HCT116 (cell line): ENCODE measurements at regions not wholly inside any gene's neighbourhood (a gene's known extent, or its start where the extent isn't known, plus 50 kb on each side); places are given as distances from the start of the nearest gene placed in this dataset.

Experiments used
- ATAC-seq: fragments of 200-7000 bp; cut with Tn5 transposase; 2 replicates; pipeline ENCODE4 v1.9.1; 2020; ENCODE audit warnings: mild to moderate bottlenecking, moderate library complexity
- BruUV-seq: library from RNA; stranded (reverse); fragments of 400-500 nt; replicated peaks from 2 replicates; lab custom pipeline; 2021; lab: Mats Ljungman, UMichigan
- CTCF ChIA-PET: fragments of 300-600 bp; sonication (Branson Sonifier 250); formaldehyde crosslinking; loops from one replicate; lab custom pipeline; 2021; ENCODE audit warnings: antibody characterized with exemption; lab: Charles Lee
- POLR2A ChIA-PET: fragments of 300-600, 350-600 bp; sonication (Branson Sonifier 250); formaldehyde crosslinking; loops from one replicate; lab custom pipeline; 2021; ENCODE audit warnings: antibody characterized with exemption; lab: Charles Lee
- RAD21 ChIA-PET, 2 experiments: fragments of 300-600 bp; sonication (Branson Sonifier 250); formaldehyde crosslinking; loops; one replicate each; lab custom pipeline; 2023; ENCODE audit warnings: low total read pairs in 2 of 2; ENCODE audit not compliant: uncharacterized antibody in 2 of 2, unreplicated experiment in 2 of 2, low non-redundant PET in 1 of 2; lab: Charles Lee
- DNase-seq: peaks from one replicate; pipeline ENCODE4 v3.0.0-alpha.2; 2010; ENCODE audit warnings: low read depth, low spot score
- H2AFZ ChIP-seq: fragments of 200-600 bp; shearing (Covaris generic), sonication (generic); 2 replicates; pipeline ENCODE4 v1.6.1; 2017; ENCODE audit warnings: low read depth, mixed run types, mixed read lengths, antibody characterized with exemption, low read length; ENCODE audit not compliant: poor library complexity, severe bottlenecking
- H3K27ac ChIP-seq: 2 replicates; pipeline ENCODE4 v1.5.1; 2012; ENCODE audit warnings: low read depth, low read length
- H3K27me3 ChIP-seq: fragments of 200-600 bp; sonication (generic); 2 replicates; pipeline ENCODE4 v1.6.1; 2016; ENCODE audit warnings: mixed run types, low read length, mixed read lengths; ENCODE audit not compliant: insufficient read depth
- H3K36me3 ChIP-seq, 2 experiments: fragments of 200-500 bp in 1 of 2; fragments of 200-600 bp in 1 of 2; sonication (Bioruptor generic) in 1 of 2; sonication (generic) in 1 of 2; 2 replicates each; pipeline versions ENCODE4 v1.5.1 to v1.6.1; 2014 to 2016; ENCODE audit warnings: low read length in 2 of 2, inconsistent platforms in 1 of 2, mixed read lengths in 1 of 2, mixed run types in 1 of 2; ENCODE audit not compliant: insufficient read depth in 2 of 2, control insufficient read depth in 1 of 2
- H3K4me1 ChIP-seq, 2 experiments: fragments of 200-600 bp in 1 of 2; sonication (generic) in 1 of 2; 2 replicates each; pipeline versions ENCODE4 v1.5.1 to v1.6.1; 2012 to 2017; ENCODE audit warnings: low read length in 2 of 2, inconsistent platforms in 1 of 2, mild to moderate bottlenecking in 1 of 2, mixed read lengths in 1 of 2, mixed run types in 1 of 2, moderate library complexity in 1 of 2; ENCODE audit not compliant: insufficient read depth in 2 of 2, control insufficient read depth in 1 of 2
- H3K4me2 ChIP-seq: fragments of 200-600 bp; sonication (generic); 2 replicates; pipeline ENCODE4 v1.6.1; 2017; ENCODE audit warnings: mixed run types, low read length, mixed read lengths
- H3K4me3 ChIP-seq, 2 experiments: fragments of 200-600 bp in 1 of 2; sonication (generic) in 1 of 2; replicated peaks in 1 of 2; 2 replicates each; pipeline ENCODE4 v1.5.1; 2011 to 2016; ENCODE audit warnings: low read length in 2 of 2, control low read depth in 1 of 2, low read depth in 1 of 2, mild to moderate bottlenecking in 1 of 2, mixed read lengths in 1 of 2, mixed run types in 1 of 2
- H3K79me2 ChIP-seq: fragments of 200-600 bp; sonication (generic); 2 replicates; pipeline ENCODE4 v1.6.1; 2017; ENCODE audit warnings: mild to moderate bottlenecking, mixed run types, low read length, moderate library complexity, mixed read lengths; ENCODE audit not compliant: insufficient read depth
- H3K9ac ChIP-seq: fragments of 200-600 bp; sonication (generic); 2 replicates; pipeline ENCODE4 v1.6.1; 2016; ENCODE audit warnings: low read length, mixed read lengths
- H3K9me2 ChIP-seq: fragments of 200-600 bp; sonication (generic), shearing (Covaris generic); 2 replicates; pipeline ENCODE4 v1.6.1; 2017; ENCODE audit warnings: mixed run types, mild to moderate bottlenecking, moderate library complexity; ENCODE audit not compliant: insufficient read depth
- H3K9me3 ChIP-seq, 2 experiments: fragments of 200-500 bp in 1 of 2; fragments of 200-600 bp in 1 of 2; sonication (Bioruptor generic) in 1 of 2; sonication (generic) in 1 of 2; 2 replicates each; pipeline ENCODE4 v1.6.1; 2014 to 2017; ENCODE audit warnings: low read length in 2 of 2, mixed read lengths in 2 of 2, inconsistent platforms in 1 of 2, low read depth in 1 of 2, mild to moderate bottlenecking in 1 of 2, mixed run types in 1 of 2, moderate library complexity in 1 of 2; ENCODE audit not compliant: control insufficient read depth in 1 of 2, insufficient read depth in 1 of 2
- H4K20me1 ChIP-seq: fragments of 200-600 bp; sonication (generic), shearing (Covaris generic); 2 replicates; pipeline ENCODE4 v1.6.1; 2017; ENCODE audit warnings: mixed run types, mild to moderate bottlenecking, moderate library complexity; ENCODE audit not compliant: insufficient read depth
- CEBPB ChIP-seq: IDR thresholded peaks from 2 replicates; pipeline ENCODE4 v1.6.1; 2012; ENCODE audit warnings: low read depth
- EGR1 ChIP-seq: IDR thresholded peaks from 2 replicates; pipeline ENCODE4 v1.6.1; 2012; ENCODE audit warnings: low read depth
- ELF1 ChIP-seq: IDR thresholded peaks from 2 replicates; pipeline ENCODE4 v1.6.1; 2012; ENCODE audit warnings: low read depth, borderline replicate concordance
- EZH2 ChIP-seq: fragments of 200-600 bp; sonication (generic); IDR thresholded peaks from 2 replicates; pipeline ENCODE4 v1.6.1; 2017; ENCODE audit warnings: antibody characterized with exemption, mixed run types
- EZH2phosphoT487 ChIP-seq: fragments of 200-600 bp; IDR thresholded peaks from 2 replicates; pipeline ENCODE4 v1.6.1; 2018; ENCODE audit warnings: antibody characterized with exemption, borderline replicate concordance
- FOSL1 ChIP-seq: IDR thresholded peaks from 2 replicates; pipeline ENCODE4 v1.6.1; 2012; ENCODE audit warnings: low read depth
- POLR2A ChIP-seq: IDR thresholded peaks from 2 replicates; pipeline ENCODE4 v1.7.0; 2011; ENCODE audit warnings: borderline replicate concordance; ENCODE audit not compliant: insufficient read depth, insufficient read length; ENCODE audit errors: extremely low read depth
- POLR2AphosphoS5 ChIP-seq: IDR thresholded peaks from 2 replicates; pipeline ENCODE4 v1.6.1; 2011; ENCODE audit warnings: mild to moderate bottlenecking, low read depth, low read length, moderate library complexity
- SIN3A ChIP-seq: IDR thresholded peaks from 2 replicates; pipeline ENCODE4 v1.6.1; 2012; ENCODE audit warnings: low read depth
- SP1 ChIP-seq: IDR thresholded peaks from 2 replicates; pipeline ENCODE4 v1.6.1; 2012; ENCODE audit warnings: low read depth
- SRF ChIP-seq: IDR thresholded peaks from 2 replicates; pipeline ENCODE4 v1.6.1; 2012; ENCODE audit warnings: low read depth
- TCF7L2 ChIP-seq: IDR thresholded peaks from 2 replicates; pipeline ENCODE4 v1.7.0; 2011; ENCODE audit warnings: borderline replicate concordance, inconsistent platforms; ENCODE audit not compliant: insufficient read depth, insufficient read length; ENCODE audit errors: extremely low read depth
- YY1 ChIP-seq: IDR thresholded peaks from 2 replicates; pipeline ENCODE4 v1.6.1; 2011; ENCODE audit warnings: low read length, low read depth, moderate library complexity, mild to moderate bottlenecking; ENCODE audit not compliant: insufficient replicate concordance; ENCODE audit errors: extremely low read depth
- ZFX ChIP-seq: fragments of 450-650 bp; IDR thresholded peaks from 2 replicates; pipeline ENCODE4 v1.6.1; 2017
- ZNF274 ChIP-seq: fragments of 200-500 bp; sonication (Bioruptor generic); IDR thresholded peaks from 2 replicates; pipeline ENCODE4 v1.6.1; 2014; ENCODE audit warnings: mild to moderate bottlenecking, low read depth, low read length, inconsistent platforms
- intact Hi-C: fragments of 100-400 bp; cut with micrococcal nuclease; formaldehyde crosslinking; loops from 2 replicates; pipeline ENCODE4 v1.10.0; 2022
- TF ChIP-seq, protein P1 (sequence below): IDR thresholded peaks from 2 replicates; pipeline ENCODE4 v1.6.1; 2012; ENCODE audit warnings: low read depth
- TF ChIP-seq, protein P2 (sequence below): IDR thresholded peaks from 2 replicates; pipeline ENCODE4 v1.6.1; 2012
- TF ChIP-seq, protein P3 (sequence below), 3 experiments: fragments of 200-600 bp in 1 of 3; sonication (generic) in 1 of 3; IDR thresholded peaks in 2 of 3; conservative IDR thresholded peaks in 1 of 3; 2 replicates each; pipeline ENCODE4 v1.5.1; 2012 to 2017; ENCODE audit warnings: low read depth in 2 of 3, low read length in 2 of 3, antibody characterized with exemption in 1 of 3, borderline replicate concordance in 1 of 3, control low read depth in 1 of 3, mild to moderate bottlenecking in 1 of 3, mixed read lengths in 1 of 3, mixed run types in 1 of 3, moderate library complexity in 1 of 3; ENCODE audit not compliant: insufficient read depth in 1 of 3
- TF ChIP-seq, protein P4 (sequence below): IDR thresholded peaks from 2 replicates; pipeline ENCODE4 v1.6.1; 2011; ENCODE audit warnings: mild to moderate bottlenecking, low read length, moderate library complexity; ENCODE audit not compliant: insufficient replicate concordance; ENCODE audit errors: extremely low read depth
- TF ChIP-seq, protein P5 (sequence below): IDR thresholded peaks from 2 replicates; pipeline ENCODE4 v1.6.1; 2012

DNA sequence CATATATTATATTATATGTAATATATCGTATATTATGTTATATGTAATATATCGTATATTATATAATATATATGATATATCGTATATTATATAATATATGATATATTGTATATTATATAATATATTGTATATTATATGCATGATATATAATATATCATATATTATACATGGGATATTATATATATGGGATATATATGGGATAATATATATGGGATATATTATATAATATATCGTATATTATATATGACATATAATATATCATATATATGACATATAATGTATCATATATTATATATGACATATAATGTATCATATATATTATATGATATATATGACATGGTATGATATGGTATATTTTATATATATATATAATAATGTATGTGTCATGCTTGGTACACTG, 79.5 kb upstream of the CALM2 start:
- intact Hi-C loops, result no loop called here
- H2AFZ ChIP-seq, result no peak overlapping the region
- no peaks in the 10 kb centered on the region for H3K9me3 ChIP-seq
- CTCF ChIA-PET, result no interaction called here
- H3K27ac ChIP-seq, result no peak overlapping the region
- H3K36me3 ChIP-seq, result no peaks in the 10 kb centered on the region
- H3K4me3 ChIP-seq, result no peak overlapping the region
- H3K4me2 ChIP-seq, result no peak overlapping the region
- DNase-seq (no peak), ATAC-seq (no peak)
- BruUV-seq, result no TSS peak
- POLR2A ChIA-PET, result no interaction called here
- H3K9ac ChIP-seq, result no peak overlapping the region
- H3K9me2 ChIP-seq, result no peaks in the 10 kb centered on the region
- TF ChIP-seq FOSL1 (no peak), SRF (no peak), ELF1 (no peak), ZNF274 (no peak), EZH2 (no peak), CEBPB (no peak), TCF7L2 (no peak), EZH2phosphoT487 (no peak), YY1 (no peak), SP1 (no peak), EGR1 (no peak), SIN3A (no peak), ZFX (no peak), POLR2A (no peak), POLR2AphosphoS5 (no peak)
- TF ChIP-seq, protein P1, sequence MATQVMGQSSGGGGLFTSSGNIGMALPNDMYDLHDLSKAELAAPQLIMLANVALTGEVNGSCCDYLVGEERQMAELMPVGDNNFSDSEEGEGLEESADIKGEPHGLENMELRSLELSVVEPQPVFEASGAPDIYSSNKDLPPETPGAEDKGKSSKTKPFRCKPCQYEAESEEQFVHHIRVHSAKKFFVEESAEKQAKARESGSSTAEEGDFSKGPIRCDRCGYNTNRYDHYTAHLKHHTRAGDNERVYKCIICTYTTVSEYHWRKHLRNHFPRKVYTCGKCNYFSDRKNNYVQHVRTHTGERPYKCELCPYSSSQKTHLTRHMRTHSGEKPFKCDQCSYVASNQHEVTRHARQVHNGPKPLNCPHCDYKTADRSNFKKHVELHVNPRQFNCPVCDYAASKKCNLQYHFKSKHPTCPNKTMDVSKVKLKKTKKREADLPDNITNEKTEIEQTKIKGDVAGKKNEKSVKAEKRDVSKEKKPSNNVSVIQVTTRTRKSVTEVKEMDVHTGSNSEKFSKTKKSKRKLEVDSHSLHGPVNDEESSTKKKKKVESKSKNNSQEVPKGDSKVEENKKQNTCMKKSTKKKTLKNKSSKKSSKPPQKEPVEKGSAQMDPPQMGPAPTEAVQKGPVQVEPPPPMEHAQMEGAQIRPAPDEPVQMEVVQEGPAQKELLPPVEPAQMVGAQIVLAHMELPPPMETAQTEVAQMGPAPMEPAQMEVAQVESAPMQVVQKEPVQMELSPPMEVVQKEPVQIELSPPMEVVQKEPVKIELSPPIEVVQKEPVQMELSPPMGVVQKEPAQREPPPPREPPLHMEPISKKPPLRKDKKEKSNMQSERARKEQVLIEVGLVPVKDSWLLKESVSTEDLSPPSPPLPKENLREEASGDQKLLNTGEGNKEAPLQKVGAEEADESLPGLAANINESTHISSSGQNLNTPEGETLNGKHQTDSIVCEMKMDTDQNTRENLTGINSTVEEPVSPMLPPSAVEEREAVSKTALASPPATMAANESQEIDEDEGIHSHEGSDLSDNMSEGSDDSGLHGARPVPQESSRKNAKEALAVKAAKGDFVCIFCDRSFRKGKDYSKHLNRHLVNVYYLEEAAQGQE, result no peak
- TF ChIP-seq, protein P2, sequence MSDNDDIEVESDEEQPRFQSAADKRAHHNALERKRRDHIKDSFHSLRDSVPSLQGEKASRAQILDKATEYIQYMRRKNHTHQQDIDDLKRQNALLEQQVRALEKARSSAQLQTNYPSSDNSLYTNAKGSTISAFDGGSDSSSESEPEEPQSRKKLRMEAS, result no peak
- TF ChIP-seq, protein P3, sequence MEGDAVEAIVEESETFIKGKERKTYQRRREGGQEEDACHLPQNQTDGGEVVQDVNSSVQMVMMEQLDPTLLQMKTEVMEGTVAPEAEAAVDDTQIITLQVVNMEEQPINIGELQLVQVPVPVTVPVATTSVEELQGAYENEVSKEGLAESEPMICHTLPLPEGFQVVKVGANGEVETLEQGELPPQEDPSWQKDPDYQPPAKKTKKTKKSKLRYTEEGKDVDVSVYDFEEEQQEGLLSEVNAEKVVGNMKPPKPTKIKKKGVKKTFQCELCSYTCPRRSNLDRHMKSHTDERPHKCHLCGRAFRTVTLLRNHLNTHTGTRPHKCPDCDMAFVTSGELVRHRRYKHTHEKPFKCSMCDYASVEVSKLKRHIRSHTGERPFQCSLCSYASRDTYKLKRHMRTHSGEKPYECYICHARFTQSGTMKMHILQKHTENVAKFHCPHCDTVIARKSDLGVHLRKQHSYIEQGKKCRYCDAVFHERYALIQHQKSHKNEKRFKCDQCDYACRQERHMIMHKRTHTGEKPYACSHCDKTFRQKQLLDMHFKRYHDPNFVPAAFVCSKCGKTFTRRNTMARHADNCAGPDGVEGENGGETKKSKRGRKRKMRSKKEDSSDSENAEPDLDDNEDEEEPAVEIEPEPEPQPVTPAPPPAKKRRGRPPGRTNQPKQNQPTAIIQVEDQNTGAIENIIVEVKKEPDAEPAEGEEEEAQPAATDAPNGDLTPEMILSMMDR (IDR thresholded peaks at IDR 0.05 in 2 of 3, conservative IDR thresholded peaks at IDR 0.05 in 1 of 3; ENCODE audit: borderline replicate concordance in 1 of 3, insufficient read depth in 1 of 3, low read depth in 2 of 3, low read length in 2 of 3), result no peak
- TF ChIP-seq, protein P4, sequence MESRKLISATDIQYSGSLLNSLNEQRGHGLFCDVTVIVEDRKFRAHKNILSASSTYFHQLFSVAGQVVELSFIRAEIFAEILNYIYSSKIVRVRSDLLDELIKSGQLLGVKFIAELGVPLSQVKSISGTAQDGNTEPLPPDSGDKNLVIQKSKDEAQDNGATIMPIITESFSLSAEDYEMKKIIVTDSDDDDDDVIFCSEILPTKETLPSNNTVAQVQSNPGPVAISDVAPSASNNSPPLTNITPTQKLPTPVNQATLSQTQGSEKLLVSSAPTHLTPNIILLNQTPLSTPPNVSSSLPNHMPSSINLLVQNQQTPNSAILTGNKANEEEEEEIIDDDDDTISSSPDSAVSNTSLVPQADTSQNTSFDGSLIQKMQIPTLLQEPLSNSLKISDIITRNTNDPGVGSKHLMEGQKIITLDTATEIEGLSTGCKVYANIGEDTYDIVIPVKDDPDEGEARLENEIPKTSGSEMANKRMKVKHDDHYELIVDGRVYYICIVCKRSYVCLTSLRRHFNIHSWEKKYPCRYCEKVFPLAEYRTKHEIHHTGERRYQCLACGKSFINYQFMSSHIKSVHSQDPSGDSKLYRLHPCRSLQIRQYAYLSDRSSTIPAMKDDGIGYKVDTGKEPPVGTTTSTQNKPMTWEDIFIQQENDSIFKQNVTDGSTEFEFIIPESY, result no peak
- TF ChIP-seq, protein P5, sequence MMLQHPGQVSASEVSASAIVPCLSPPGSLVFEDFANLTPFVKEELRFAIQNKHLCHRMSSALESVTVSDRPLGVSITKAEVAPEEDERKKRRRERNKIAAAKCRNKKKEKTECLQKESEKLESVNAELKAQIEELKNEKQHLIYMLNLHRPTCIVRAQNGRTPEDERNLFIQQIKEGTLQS, result no peak
- H4K20me1 ChIP-seq, result no peaks in the 10 kb centered on the region
- no peaks in the 10 kb centered on the region for H3K79me2 ChIP-seq
- RAD21 ChIA-PET, result no interaction called here
- H3K4me1 ChIP-seq, result peaks cover 5 to 7% of the 10 kb centered on the region in 2 experiments; a peak in 3 of 4 replicates
- H3K27me3 ChIP-seq, result no peaks in the 10 kb centered on the region
